Ascending aorta (tissue), 2 donors: ENCODE measurements at regions not wholly inside any gene's neighbourhood (a gene's known extent, or its start where the extent isn't known, plus 50 kb on each side); places are given as distances from the start of the nearest gene placed in this dataset.
A peak's percentile ranks its signal among the peaks of the same experiment; 100 is the strongest.

Experiments used
- DNase-seq, 2 donors: peaks; one replicate each; pipeline ENCODE4 v3.0.0-alpha.2; 2019; ENCODE audit warnings: low spot score in 2 of 2
- H3K27ac ChIP-seq, 2 donors: fragments of 200-600 bp; sonication (generic); one replicate each; pipeline ENCODE4 v1.5.1; 2016 to 2017; ENCODE audit warnings: mild to moderate bottlenecking in 1 of 2
- H3K27me3 ChIP-seq: fragments of 200-600 bp; sonication (generic); one replicate; pipeline ENCODE4 v1.5.1; 2017
- H3K36me3 ChIP-seq, 2 donors: fragments of 200-600 bp; sonication (generic); one replicate each; pipeline ENCODE4 v1.5.1; 2016
- H3K4me1 ChIP-seq, 2 donors: fragments of 200-600 bp; sonication (generic); one replicate each; pipeline ENCODE4 v1.5.1; 2016 to 2017; ENCODE audit warnings: mild to moderate bottlenecking in 1 of 2
- H3K4me3 ChIP-seq, 2 donors: fragments of 200-600 bp; sonication (generic); one replicate each; pipeline ENCODE4 v1.5.1; 2016 to 2017; ENCODE audit warnings: mild to moderate bottlenecking in 1 of 2
- H3K9me3 ChIP-seq, 2 donors: fragments of 200-600 bp; sonication (generic); one replicate each; pipeline ENCODE4 v1.5.1; 2016
- intact Hi-C: fragments of 100-400 bp; cut with DNase I; formaldehyde crosslinking; loops from one replicate; pipeline ENCODE4 v1.15.1; 2023
- TF ChIP-seq, protein P1 (sequence below), 3 experiments: fragments of 200-600 bp in 2 of 3; fragments of 450-650 bp in 1 of 3; sonication (generic) in 2 of 3; IDR thresholded peaks; one replicate each; pipeline ENCODE4 v1.5.1; 2016 to 2019; ENCODE audit warnings: antibody characterized with exemption in 3 of 3, mild to moderate bottlenecking in 1 of 3, moderate library complexity in 1 of 3

DNA sequence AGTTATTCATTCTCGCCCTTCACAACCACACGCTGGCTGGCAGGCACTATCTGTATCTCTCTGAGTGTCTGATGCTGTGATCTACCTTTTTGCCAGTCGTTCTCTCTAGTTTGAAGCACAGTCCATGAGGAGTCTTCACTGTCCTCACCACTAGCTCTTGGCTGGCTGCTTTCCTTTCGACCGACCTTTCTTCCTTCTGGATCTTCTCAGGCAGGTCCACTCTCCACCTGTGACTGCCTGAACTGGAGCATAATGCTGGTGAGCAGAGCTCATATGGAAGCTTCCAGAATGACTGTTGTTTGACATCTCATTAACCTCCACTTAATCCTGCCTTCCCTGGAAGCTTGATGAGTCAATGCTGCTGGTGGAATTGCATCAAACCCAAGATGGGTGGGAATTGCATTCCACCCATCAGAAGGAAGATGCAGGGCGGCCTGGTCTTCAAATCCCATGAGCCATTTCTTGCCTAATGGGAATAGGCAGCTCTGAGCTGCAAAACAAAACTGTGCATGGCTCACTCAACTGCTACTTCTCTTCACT, 283.5 kb upstream of the HDAC4 start:
- intact Hi-C loops, result no loop called here
- peak in 1 of 2 donors; percentile 34 for DNase-seq
- H3K9me3 ChIP-seq, result peaks cover 0 to 4% of the 10 kb centered on the region in 2 donors

DNA sequence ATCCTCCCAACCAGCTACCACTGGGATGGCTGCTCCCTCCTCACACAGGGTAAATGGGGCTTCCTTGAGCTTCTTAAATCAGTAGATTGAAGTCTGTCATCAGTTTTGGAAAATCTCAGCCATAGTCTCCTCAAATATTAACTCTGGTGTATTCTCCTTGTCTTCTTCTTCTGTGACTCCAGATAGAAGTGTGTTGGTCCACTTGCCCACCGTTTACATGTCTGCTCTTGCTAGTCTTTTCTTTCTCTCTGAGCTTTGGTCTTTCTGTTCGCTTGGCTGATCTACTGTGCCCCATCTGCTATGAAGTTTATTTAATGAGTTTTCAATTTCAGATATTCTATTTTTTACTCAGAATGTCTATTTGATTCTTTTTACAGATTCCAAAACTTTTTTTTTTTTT, 281.7 kb upstream of the HDAC4 start:
- Histone ChIP-seq H3K36me3 (no peaks in the 10 kb centered on the region), H3K9me3 (peaks cover 0 to 4% of the 10 kb centered on the region in 2 donors), H3K27me3 (no peaks in the 10 kb centered on the region), H3K4me1 (no peaks in the 10 kb centered on the region), H3K27ac (no peak overlapping the region), H3K4me3 (no peak overlapping the region)
- intact Hi-C loops, result no loop called here
- no peak for DNase-seq
- TF ChIP-seq, protein P1, sequence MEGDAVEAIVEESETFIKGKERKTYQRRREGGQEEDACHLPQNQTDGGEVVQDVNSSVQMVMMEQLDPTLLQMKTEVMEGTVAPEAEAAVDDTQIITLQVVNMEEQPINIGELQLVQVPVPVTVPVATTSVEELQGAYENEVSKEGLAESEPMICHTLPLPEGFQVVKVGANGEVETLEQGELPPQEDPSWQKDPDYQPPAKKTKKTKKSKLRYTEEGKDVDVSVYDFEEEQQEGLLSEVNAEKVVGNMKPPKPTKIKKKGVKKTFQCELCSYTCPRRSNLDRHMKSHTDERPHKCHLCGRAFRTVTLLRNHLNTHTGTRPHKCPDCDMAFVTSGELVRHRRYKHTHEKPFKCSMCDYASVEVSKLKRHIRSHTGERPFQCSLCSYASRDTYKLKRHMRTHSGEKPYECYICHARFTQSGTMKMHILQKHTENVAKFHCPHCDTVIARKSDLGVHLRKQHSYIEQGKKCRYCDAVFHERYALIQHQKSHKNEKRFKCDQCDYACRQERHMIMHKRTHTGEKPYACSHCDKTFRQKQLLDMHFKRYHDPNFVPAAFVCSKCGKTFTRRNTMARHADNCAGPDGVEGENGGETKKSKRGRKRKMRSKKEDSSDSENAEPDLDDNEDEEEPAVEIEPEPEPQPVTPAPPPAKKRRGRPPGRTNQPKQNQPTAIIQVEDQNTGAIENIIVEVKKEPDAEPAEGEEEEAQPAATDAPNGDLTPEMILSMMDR (IDR thresholded peaks at IDR 0.05), result no peak

More for the DNA sequence above, 283.5 kb upstream of the HDAC4 start:
- H3K27ac ChIP-seq, result no peak overlapping the region
- H3K4me3 ChIP-seq, result no peak overlapping the region
- no peaks in the 10 kb centered on the region for H3K36me3 ChIP-seq
- H3K4me1 ChIP-seq, result no peaks in the 10 kb centered on the region
- H3K27me3 ChIP-seq, result no peaks in the 10 kb centered on the region
- TF ChIP-seq, protein P1 (IDR thresholded peaks at IDR 0.05), result no peak

DNA sequence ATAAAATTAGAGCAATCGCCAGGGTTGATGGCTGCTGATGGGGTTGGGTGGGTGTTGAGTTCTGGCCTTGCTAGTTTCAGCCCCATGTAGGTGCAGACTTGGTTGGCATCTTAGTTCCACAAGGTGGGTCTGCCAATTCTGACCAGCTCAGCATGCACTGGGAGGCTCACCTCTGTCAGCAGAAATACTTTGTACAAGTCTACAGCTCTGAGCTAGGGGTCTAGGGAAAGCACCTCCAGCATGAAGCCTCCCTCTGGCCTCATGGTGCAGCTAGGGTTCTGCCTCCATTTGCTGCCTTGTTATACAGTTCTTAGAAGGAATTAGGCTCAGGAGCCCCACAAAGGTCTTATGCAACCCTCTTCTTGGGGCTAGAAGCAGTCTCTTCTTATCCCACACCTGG, 278.9 kb upstream of the HDAC4 start:
- intact Hi-C loops, result no loop called here
- Histone ChIP-seq H3K4me1 (no peaks in the 10 kb centered on the region), H3K36me3 (no peaks in the 10 kb centered on the region), H3K27me3 (no peaks in the 10 kb centered on the region), H3K4me3 (no peak overlapping the region), H3K27ac (no peak overlapping the region), H3K9me3 (peaks cover 0 to 4% of the 10 kb centered on the region in 2 donors)
- TF ChIP-seq, protein P1 (IDR thresholded peaks at IDR 0.05), result no peak
- DNase-seq, result no peak

DNA sequence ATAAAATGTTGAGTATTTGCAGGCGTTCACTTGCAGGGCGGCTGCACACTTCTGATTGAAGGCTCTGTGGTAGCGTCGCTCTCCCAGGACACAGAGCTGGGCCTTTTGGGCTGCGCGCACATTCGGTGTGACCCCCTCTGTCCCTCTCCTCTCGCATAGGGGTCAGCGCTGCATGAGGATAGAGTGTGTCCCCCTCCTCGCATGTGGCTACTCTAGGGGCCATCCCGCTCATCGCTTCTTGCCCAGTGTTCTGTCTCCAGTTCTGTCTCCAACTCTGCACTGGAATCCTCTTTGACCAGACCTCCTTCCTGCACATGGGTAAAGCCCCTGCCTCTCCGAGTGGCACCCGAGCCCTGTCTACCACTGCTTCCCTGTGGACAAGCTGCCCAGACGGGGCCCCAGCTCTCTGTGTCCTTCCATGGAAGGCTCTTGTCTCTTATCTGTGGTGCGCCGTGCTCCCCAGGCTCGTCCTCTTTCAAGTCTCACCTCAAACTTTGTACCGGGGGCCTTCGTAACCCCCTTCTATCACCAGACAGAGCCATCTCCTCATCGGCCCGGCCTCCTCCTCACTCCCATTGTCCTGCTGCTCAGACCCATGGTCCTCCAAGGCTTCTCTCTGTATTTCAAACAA, 278.0 kb upstream of the HDAC4 start:
- Histone ChIP-seq H3K4me1 (no peaks in the 10 kb centered on the region), H3K36me3 (no peaks in the 10 kb centered on the region), H3K27ac (no peak overlapping the region), H3K4me3 (no peak overlapping the region), H3K27me3 (no peaks in the 10 kb centered on the region), H3K9me3 (peaks cover 0 to 4% of the 10 kb centered on the region in 2 donors)
- no peak for DNase-seq
- intact Hi-C loops, result no loop called here
- TF ChIP-seq, protein P1 (IDR thresholded peaks at IDR 0.05), result no peak

DNA sequence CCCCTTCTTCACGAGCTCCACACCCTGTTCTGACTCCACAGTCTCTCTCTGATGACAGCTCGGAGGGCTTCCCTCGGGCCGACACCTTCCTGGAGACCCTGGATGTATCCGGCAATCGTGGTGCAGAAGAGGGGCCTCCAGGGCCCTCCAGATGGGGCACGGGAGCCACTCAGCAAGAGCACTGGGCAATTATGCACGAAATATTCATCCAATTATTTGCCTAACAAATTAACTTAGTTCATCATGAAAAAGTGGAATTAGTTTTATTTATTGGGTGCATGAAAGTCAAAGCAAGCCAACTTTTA, 277.3 kb upstream of the HDAC4 start:
- H3K27ac ChIP-seq, result no peak overlapping the region
- intact Hi-C loops, result no loop called here
- H3K27me3 ChIP-seq, result no peaks in the 10 kb centered on the region
- H3K9me3 ChIP-seq, result peaks cover 0 to 4% of the 10 kb centered on the region in 2 donors
- no peak for DNase-seq
- TF ChIP-seq, protein P1 (IDR thresholded peaks at IDR 0.05), result no peak
- no peaks in the 10 kb centered on the region for H3K4me1 ChIP-seq
- no peaks in the 10 kb centered on the region for H3K36me3 ChIP-seq
- no peak overlapping the region for H3K4me3 ChIP-seq
